NB4 (cell line): ENCODE measurements at regions not wholly inside any gene's neighbourhood (a gene's known extent, or its start where the extent isn't known, plus 50 kb on each side); places are given as distances from the start of the nearest gene placed in this dataset.

ENCODE experiments used
- DNase-seq: peaks from one replicate; pipeline ENCODE4 v3.0.0; 2010; ENCODE audit warnings: low read depth
- H3K4me3 ChIP-seq: one replicate; pipeline ENCODE4 v1.5.1; 2011; ENCODE audit warnings: mild to moderate bottlenecking, low read depth, low read length, moderate library complexity
- CTCF ChIP-seq: IDR thresholded peaks from one replicate; pipeline ENCODE4 v1.5.1; 2012; ENCODE audit warnings: low read depth, low read length
- MAX ChIP-seq: IDR thresholded peaks from 2 replicates; pipeline ENCODE4 v1.6.1; 2011; ENCODE audit warnings: low read depth, low read length
- MYC ChIP-seq: IDR thresholded peaks from 2 replicates; pipeline ENCODE4 v1.6.1; 2011; ENCODE audit warnings: low read depth, low read length
- POLR2A ChIP-seq: IDR thresholded peaks from 2 replicates; pipeline ENCODE4 v1.6.1; 2011; ENCODE audit warnings: mild to moderate bottlenecking; ENCODE audit not compliant: insufficient read length; ENCODE audit errors: extremely low read depth

- TF ChIP-seq MAX = no peak
- TF ChIP-seq POLR2A = no peak
- TF ChIP-seq MYC = no peak
- no peak for TF ChIP-seq CTCF
- no peak overlapping the region for H3K4me3 ChIP-seq
Measured at GRCh38 chr4:95963456-95963855, 123.6 kb downstream of the PDHA2 start.

GRCh38 chr4:95979961-95980876 lies 140.3 kb downstream of the PDHA2 start:
- no peak overlapping the region for H3K4me3 ChIP-seq
- no peak for TF ChIP-seq CTCF
- DNase-seq = no peak

More at GRCh38 chr4:95963456-95963855, 123.6 kb downstream of the PDHA2 start:
- DNase-seq = no peak

- DNase-seq = no peak
- TF ChIP-seq CTCF (no peak), POLR2A (no peak), MYC (no peak), MAX (no peak)
- H3K4me3 ChIP-seq = no peak overlapping the region
Measured at GRCh38 chr4:95980877-95981360, 141.0 kb downstream of the PDHA2 start.

GRCh38 chr4:95981591-95981990 lies 141.7 kb downstream of the PDHA2 start:
- DNase-seq = no peak
- TF ChIP-seq CTCF (no peak), MYC (no peak), MAX (no peak), POLR2A (no peak)
- no peak overlapping the region for H3K4me3 ChIP-seq

- H3K4me3 ChIP-seq = no peak overlapping the region
- TF ChIP-seq CTCF (no peak), MAX (no peak), MYC (no peak), POLR2A (no peak)
- DNase-seq = no peak
Measured at GRCh38 chr4:95982516-95982915, 142.6 kb downstream of the PDHA2 start.

- H3K4me3 ChIP-seq = no peak overlapping the region
- TF ChIP-seq MAX (no peak), CTCF (no peak), MYC (no peak), POLR2A (no peak)
- no peak for DNase-seq
Measured at GRCh38 chr4:95984081-95984480, 144.2 kb downstream of the PDHA2 start.
